ENCODE measurements at regions not wholly inside any gene's neighbourhood (a gene's known extent, or its start where the extent isn't known, plus 50 kb on each side); places are given as distances from the start of the nearest gene placed in this dataset.
"Not testable (repeated sequence)": the region's sequence is repeated elsewhere in the genome, so short reads cannot be mapped to it uniquely, and the experiment has no call there.

- peak; percentile 81 for DNase-seq (ENCODE audit: low read depth)
Observed at GRCh38 chr2:223180463-223180862, 128.5 kb downstream of the KCNE4 start.

GRCh38 chr2:223181561-223181960, 129.6 kb downstream of the KCNE4 start:
- no peak for DNase-seq (ENCODE audit: low read depth)

GRCh38 chr2:223182356-223182755, 130.4 kb downstream of the KCNE4 start:
- peak; percentile 15 for DNase-seq (ENCODE audit: low read depth)

GRCh38 chr2:223185638-223186037, 133.6 kb downstream of the KCNE4 start:
- no peak for DNase-seq (ENCODE audit: low read depth)

- no peak for DNase-seq (ENCODE audit: low read depth)
Observed at GRCh38 chr2:223187256-223187655, 135.3 kb downstream of the KCNE4 start.

- DNase-seq (ENCODE audit: low read depth): not testable (repeated sequence)
Observed at GRCh38 chr2:223190561-223191206, 138.7 kb downstream of the KCNE4 start.

- no peak for DNase-seq (ENCODE audit: low read depth)
Observed at GRCh38 chr2:223196331-223196730, 144.3 kb downstream of the KCNE4 start.

GRCh38 chr2:223197046-223197445, 145.1 kb downstream of the KCNE4 start:
- DNase-seq (ENCODE audit: low read depth): peak; percentile 41

GRCh38 chr2:223199531-223200515, 147.8 kb downstream of the KCNE4 start:
- no peak for DNase-seq (ENCODE audit: low read depth)

GRCh38 chr2:223203971-223204929, 152.3 kb downstream of the KCNE4 start:
- DNase-seq (ENCODE audit: low read depth): peak; percentile 92

- no peak for DNase-seq (ENCODE audit: low read depth)
Observed at GRCh38 chr2:223210489-223210888, 158.5 kb downstream of the KCNE4 start.

GRCh38 chr2:223214394-223215253, 162.6 kb downstream of the KCNE4 start:
- peak; percentile 22 for DNase-seq (ENCODE audit: low read depth)

GRCh38 chr2:223215254-223215516, 163.2 kb downstream of the KCNE4 start:
- no peak for DNase-seq (ENCODE audit: low read depth)

GRCh38 chr2:223217373-223217772, 165.4 kb downstream of the KCNE4 start:
- DNase-seq (ENCODE audit: low read depth): no peak

GRCh38 chr2:223218587-223219178, 166.7 kb downstream of the KCNE4 start:
- DNase-seq (ENCODE audit: low read depth): no peak

GRCh38 chr2:223219872-223220657, 168.1 kb downstream of the KCNE4 start:
- DNase-seq (ENCODE audit: low read depth): no peak

GRCh38 chr2:223220658-223220925, 168.6 kb downstream of the KCNE4 start:
- no peak for DNase-seq (ENCODE audit: low read depth)

- DNase-seq (ENCODE audit: low read depth): no peak
Observed at GRCh38 chr2:223221139-223221835, 169.3 kb downstream of the KCNE4 start.

- peak; percentile 67 for DNase-seq (ENCODE audit: low read depth)
Observed at GRCh38 chr2:223222397-223222796, 170.4 kb downstream of the KCNE4 start.

GRCh38 chr2:223223156-223223555, 171.2 kb downstream of the KCNE4 start:
- no peak for DNase-seq (ENCODE audit: low read depth)

Measured in EH (cell line).